Right lobe of liver (tissue), 6 donors: ENCODE measurements at regions not wholly inside any gene's neighbourhood (a gene's known extent, or its start where the extent isn't known, plus 50 kb on each side); places are given as distances from the start of the nearest gene placed in this dataset.

Experiments used
- ATAC-seq, 4 donors: fragments of 200-7000 bp; cut with Tn5 transposase; one replicate each; pipeline ENCODE4 v1.9.1; 2020; ENCODE audit warnings: mild to moderate bottlenecking in 4 of 4, moderate library complexity in 4 of 4
- DNase-seq, 3 donors: peaks; one replicate each; pipeline ENCODE4 v3.0.0-alpha.2; 2020
- H3K27ac ChIP-seq, 3 donors: fragments of 200-600 bp; one replicate each; pipeline ENCODE4 v1.8.0; 2022
- H3K27me3 ChIP-seq, 2 donors: fragments of 200-600 bp; one replicate each; pipeline ENCODE4 v1.8.0; 2022
- H3K36me3 ChIP-seq, 4 donors: fragments of 200-600 bp; sonication (generic) in 1 of 4; one replicate each; pipeline versions ENCODE4 v1.5.1 to v1.8.0; 2017 to 2022; ENCODE audit warnings: control low read depth in 1 of 4
- H3K4me1 ChIP-seq, 4 donors: fragments of 200-600 bp; sonication (generic) in 1 of 4; one replicate each; pipeline versions ENCODE4 v1.5.1 to v1.8.0; 2017 to 2022; ENCODE audit warnings: control low read depth in 1 of 4
- H3K4me3 ChIP-seq, 3 donors: fragments of 200-600 bp; one replicate each; pipeline ENCODE4 v1.8.0; 2022
- H3K9me3 ChIP-seq, 4 donors: fragments of 200-600 bp; sonication (generic) in 1 of 4; one replicate each; pipeline versions ENCODE4 v1.5.1 to v1.8.0; 2017 to 2022; ENCODE audit warnings: control low read depth in 1 of 4
- CTCF ChIP-seq, 4 donors: fragments of 200-600 bp in 3 of 4; fragments of 450-650 bp in 1 of 4; IDR thresholded peaks; one replicate each; pipeline versions ENCODE4 v1.5.1 to v1.8.0; 2016 to 2022; ENCODE audit warnings: antibody characterized with exemption in 4 of 4, mild to moderate bottlenecking in 2 of 4
- POLR2A ChIP-seq: fragments of 450-650 bp; IDR thresholded peaks from one replicate; pipeline ENCODE4 v1.6.1; 2017; ENCODE audit warnings: antibody characterized with exemption, mild to moderate bottlenecking
- WGBS: methylation state at CpG from one replicate; pipeline ENCODE4 v1.1.6; 2018; ENCODE audit warnings: low coverage, low lambda C conversion rate; ENCODE audit not compliant: insufficient coverage; ENCODE audit errors: missing lambda C conversion rate; 5-methylcytosine and 5-hydroxymethylcytosine counted together
- intact Hi-C, 2 donors: fragments of 100-400 bp; cut with DNase I; formaldehyde crosslinking; loops; one replicate each; pipeline versions ENCODE4 v1.11.2 to v1.14.1; 2022
- donor health status: DM: no; HTN: yes; CAD: no.
- donor health status: DM: no; HTN: no; CAD: no.
- donor health status: DM: no; HTN: no; CAD: no.
- donor health status: DM: no; HTN: yes; CAD: no.
- donor health status: DM: no; HTN: yes; CAD: no.

GRCh38 chr6:109896341-109896740 lies 81.8 kb upstream of the GPR6 start:
- no peaks in the 10 kb centered on the region for H3K36me3 ChIP-seq
- no peak for ATAC-seq
- DNase-seq, result no peak
- H3K27ac ChIP-seq, result no peak overlapping the region
- no peaks in the 10 kb centered on the region for H3K4me1 ChIP-seq
- H3K9me3 ChIP-seq, result no peaks in the 10 kb centered on the region
- no peak overlapping the region for H3K4me3 ChIP-seq
- intact Hi-C loops, result no loop called here
- TF ChIP-seq CTCF (IDR thresholded peaks at IDR 0.05), result no peak
- TF ChIP-seq POLR2A, result no peak
- WGBS, result 44% methylated on average over 1 of the region's 1 CpG
- H3K27me3 ChIP-seq, result no peaks in the 10 kb centered on the region

DNA sequence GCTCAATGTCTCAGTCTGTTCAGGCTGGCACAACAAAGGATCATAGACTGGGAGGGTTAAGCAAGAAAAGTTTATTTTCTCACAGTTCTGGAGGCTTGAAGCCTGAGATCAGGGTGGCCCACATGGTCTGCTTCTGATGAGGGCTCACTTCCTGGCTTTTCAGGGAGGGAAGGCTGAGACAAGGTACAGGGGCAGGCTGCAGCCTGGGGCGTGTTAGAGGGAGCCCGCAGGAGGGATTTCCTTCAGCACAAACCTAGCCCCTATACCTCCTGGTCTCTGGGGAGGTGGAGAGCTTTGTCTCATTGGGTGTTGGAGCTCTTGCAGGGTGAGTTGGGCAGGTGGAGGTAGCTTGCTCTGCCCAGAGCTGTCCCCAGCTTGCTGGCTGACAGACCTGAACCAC lies 81.1 kb upstream of the GPR6 start:
- Histone ChIP-seq H3K27me3 (no peaks in the 10 kb centered on the region), H3K9me3 (no peaks in the 10 kb centered on the region), H3K27ac (no peak overlapping the region), H3K4me1 (no peaks in the 10 kb centered on the region), H3K4me3 (no peak overlapping the region), H3K36me3 (no peaks in the 10 kb centered on the region)
- intact Hi-C loops, result no loop called here
- TF ChIP-seq POLR2A (no peak), CTCF (IDR thresholded peaks at IDR 0.05) (no peak)
- no CpG with 5 or more reads among the region's 2 CpGs for WGBS
- ATAC-seq, result no peak
- DNase-seq, result no peak

GRCh38 chr6:109897561-109898080 lies 80.5 kb upstream of the GPR6 start:
- Histone ChIP-seq H3K27me3 (no peaks in the 10 kb centered on the region), H3K9me3 (no peaks in the 10 kb centered on the region), H3K27ac (no peak overlapping the region), H3K4me1 (no peaks in the 10 kb centered on the region), H3K4me3 (no peak overlapping the region), H3K36me3 (no peaks in the 10 kb centered on the region)
- intact Hi-C loops, result no loop called here
- WGBS, result 61% methylated on average over 2 of the region's 2 CpGs
- TF ChIP-seq POLR2A, result no peak
- no peak for TF ChIP-seq CTCF (IDR thresholded peaks at IDR 0.05)
- DNase-seq (no peak), ATAC-seq (no peak)

- no peaks in the 10 kb centered on the region for H3K36me3 ChIP-seq
- H3K27me3 ChIP-seq, result no peaks in the 10 kb centered on the region
- intact Hi-C loops, result no loop called here
- TF ChIP-seq POLR2A (no peak), CTCF (IDR thresholded peaks at IDR 0.05) (no peak)
- 66% methylated on average over 2 of the region's 2 CpGs for WGBS
- H3K9me3 ChIP-seq, result no peaks in the 10 kb centered on the region
- ATAC-seq (no peak), DNase-seq (no peak)
- no peaks in the 10 kb centered on the region for H3K4me1 ChIP-seq
- H3K27ac ChIP-seq, result no peak overlapping the region
- H3K4me3 ChIP-seq, result no peak overlapping the region
Measured at GRCh38 chr6:109901976-109902375, 76.1 kb upstream of the GPR6 start.

DNA sequence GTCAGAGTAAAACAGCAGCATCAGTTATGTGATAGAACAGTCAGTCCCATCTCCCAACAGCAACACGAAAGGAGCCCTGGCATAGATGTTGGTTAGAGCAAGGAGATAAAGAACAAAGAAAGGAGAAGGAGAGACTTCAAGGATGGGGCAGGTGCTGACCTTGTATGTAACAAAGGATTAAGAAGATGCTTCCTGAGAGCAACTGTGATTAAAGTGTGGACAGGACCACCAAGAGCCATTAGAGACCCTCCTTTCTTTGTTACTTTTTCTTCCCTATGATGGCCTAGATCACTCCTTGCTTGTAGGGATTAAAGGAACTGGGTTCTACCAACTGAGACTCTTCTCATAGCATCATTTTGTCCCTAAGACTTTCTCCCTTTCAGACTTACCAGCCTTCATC lies 75.2 kb upstream of the GPR6 start:
- no peaks in the 10 kb centered on the region for H3K27me3 ChIP-seq
- no peaks in the 10 kb centered on the region for H3K9me3 ChIP-seq
- intact Hi-C loops, result no loop called here
- ATAC-seq (no peak), DNase-seq (no peak)
- no peak overlapping the region for H3K4me3 ChIP-seq
- 31% methylated on average over 1 of the region's 1 CpG for WGBS
- no peaks in the 10 kb centered on the region for H3K36me3 ChIP-seq
- no peaks in the 10 kb centered on the region for H3K4me1 ChIP-seq
- H3K27ac ChIP-seq, result no peak overlapping the region
- TF ChIP-seq CTCF (IDR thresholded peaks at IDR 0.05) (no peak), POLR2A (no peak)
